ENCODE measurements at regions not wholly inside any gene's neighbourhood (a gene's known extent, or its start where the extent isn't known, plus 50 kb on each side); places are given as distances from the start of the nearest gene placed in this dataset.

DNA sequence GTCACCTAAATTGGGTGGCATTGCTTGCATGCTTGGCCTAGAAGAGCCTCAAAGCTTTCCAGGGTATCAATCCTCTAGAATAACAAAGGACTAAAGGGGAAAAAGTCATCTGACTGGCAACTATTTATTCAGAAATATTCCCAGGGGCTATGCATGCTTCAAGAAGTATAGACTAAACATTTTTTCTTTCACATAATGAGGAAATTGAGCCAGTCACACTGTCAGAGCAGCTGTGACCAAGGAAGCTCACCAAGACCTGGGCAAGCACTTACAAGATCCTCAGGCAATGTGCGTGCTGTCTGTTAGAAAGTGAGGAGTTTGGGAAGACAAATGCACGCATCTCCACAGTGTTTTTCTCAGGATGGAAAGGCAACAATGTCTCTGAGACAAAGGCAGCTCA, 747.2 kb downstream of the DIAPH3 start:
- no TSS peak for BruUV-seq (replicated peaks)
- no peak overlapping the region for H3K4me3 ChIP-seq (ENCODE audit: low read depth, low read length, poor library complexity, severe bottlenecking)
- H3K9me3 ChIP-seq (ENCODE audit: low read depth, low read length, poor library complexity, severe bottlenecking), result no peaks in the 10 kb centered on the region
- H3K4me1 ChIP-seq (ENCODE audit: insufficient read depth, low read length, poor library complexity, severe bottlenecking), result no peaks in the 10 kb centered on the region
- ChIA-PET CTCF (no interaction called here), POLR2A (ENCODE audit: low non-redundant PET) (no interaction called here)
- H3K27ac ChIP-seq (ENCODE audit: low read depth, low read length, poor library complexity, severe bottlenecking), result no peak overlapping the region
- TF ChIP-seq EZH2 (IDR thresholded peaks at IDR 0.05; ENCODE audit: borderline replicate concordance, low read depth, low read length, poor library complexity, severe bottlenecking), result no peak
- TF ChIP-seq, protein P1, sequence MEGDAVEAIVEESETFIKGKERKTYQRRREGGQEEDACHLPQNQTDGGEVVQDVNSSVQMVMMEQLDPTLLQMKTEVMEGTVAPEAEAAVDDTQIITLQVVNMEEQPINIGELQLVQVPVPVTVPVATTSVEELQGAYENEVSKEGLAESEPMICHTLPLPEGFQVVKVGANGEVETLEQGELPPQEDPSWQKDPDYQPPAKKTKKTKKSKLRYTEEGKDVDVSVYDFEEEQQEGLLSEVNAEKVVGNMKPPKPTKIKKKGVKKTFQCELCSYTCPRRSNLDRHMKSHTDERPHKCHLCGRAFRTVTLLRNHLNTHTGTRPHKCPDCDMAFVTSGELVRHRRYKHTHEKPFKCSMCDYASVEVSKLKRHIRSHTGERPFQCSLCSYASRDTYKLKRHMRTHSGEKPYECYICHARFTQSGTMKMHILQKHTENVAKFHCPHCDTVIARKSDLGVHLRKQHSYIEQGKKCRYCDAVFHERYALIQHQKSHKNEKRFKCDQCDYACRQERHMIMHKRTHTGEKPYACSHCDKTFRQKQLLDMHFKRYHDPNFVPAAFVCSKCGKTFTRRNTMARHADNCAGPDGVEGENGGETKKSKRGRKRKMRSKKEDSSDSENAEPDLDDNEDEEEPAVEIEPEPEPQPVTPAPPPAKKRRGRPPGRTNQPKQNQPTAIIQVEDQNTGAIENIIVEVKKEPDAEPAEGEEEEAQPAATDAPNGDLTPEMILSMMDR (conservative IDR thresholded peaks at IDR 0.05; ENCODE audit: low read depth, low read length), result no peak
- no peaks in the 10 kb centered on the region for H3K36me3 ChIP-seq (ENCODE audit: insufficient read depth, low read length, poor library complexity, severe bottlenecking)
- no peak for DNase-seq (ENCODE audit: low spot score)
- intact Hi-C loops (cut with micrococcal nuclease; ENCODE audit: unreplicated experiment), result no loop called here
- no peaks in the 10 kb centered on the region for H3K27me3 ChIP-seq (replicated peaks; ENCODE audit: insufficient read depth, low read depth, low read length, poor library complexity)

DNA sequence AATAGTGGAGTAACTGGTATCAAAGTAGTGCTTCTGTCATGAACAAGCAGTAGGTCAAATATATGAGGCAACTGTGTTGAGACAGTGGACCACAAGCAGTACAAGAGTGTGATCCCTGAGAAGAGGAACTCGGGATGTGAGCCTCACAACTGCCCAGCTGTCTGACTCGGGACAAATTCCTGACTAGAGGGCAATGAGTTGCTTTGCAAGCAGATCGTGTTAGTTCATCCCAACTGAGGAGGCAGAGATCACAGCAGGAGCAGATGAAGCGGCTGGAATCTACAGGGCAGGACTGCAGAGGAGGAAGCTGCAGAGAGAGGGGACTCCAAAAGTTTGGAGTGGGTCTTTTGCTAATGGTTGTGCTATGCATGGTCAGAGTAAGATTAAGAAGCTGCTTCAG, 741.1 kb downstream of the DIAPH3 start:
- ChIA-PET CTCF (no interaction called here), POLR2A (ENCODE audit: low non-redundant PET) (no interaction called here)
- no peaks in the 10 kb centered on the region for H3K4me1 ChIP-seq (ENCODE audit: insufficient read depth, low read length, poor library complexity, severe bottlenecking)
- no peak overlapping the region for H3K27ac ChIP-seq (ENCODE audit: low read depth, low read length, poor library complexity, severe bottlenecking)
- DNase-seq (ENCODE audit: low spot score), result no peak
- H3K4me3 ChIP-seq (ENCODE audit: low read depth, low read length, poor library complexity, severe bottlenecking), result no peak overlapping the region
- intact Hi-C loops (cut with micrococcal nuclease; ENCODE audit: unreplicated experiment), result no loop called here
- BruUV-seq (replicated peaks), result no TSS peak
- no peak for TF ChIP-seq EZH2 (IDR thresholded peaks at IDR 0.05; ENCODE audit: borderline replicate concordance, low read depth, low read length, poor library complexity, severe bottlenecking)
- TF ChIP-seq, protein P1 (conservative IDR thresholded peaks at IDR 0.05; ENCODE audit: low read depth, low read length), result no peak
- H3K36me3 ChIP-seq (ENCODE audit: insufficient read depth, low read length, poor library complexity, severe bottlenecking), result no peaks in the 10 kb centered on the region
- no peaks in the 10 kb centered on the region for H3K27me3 ChIP-seq (replicated peaks; ENCODE audit: insufficient read depth, low read depth, low read length, poor library complexity)
- H3K9me3 ChIP-seq (ENCODE audit: low read depth, low read length, poor library complexity, severe bottlenecking), result peaks cover 4% of the 10 kb centered on the region

DNA sequence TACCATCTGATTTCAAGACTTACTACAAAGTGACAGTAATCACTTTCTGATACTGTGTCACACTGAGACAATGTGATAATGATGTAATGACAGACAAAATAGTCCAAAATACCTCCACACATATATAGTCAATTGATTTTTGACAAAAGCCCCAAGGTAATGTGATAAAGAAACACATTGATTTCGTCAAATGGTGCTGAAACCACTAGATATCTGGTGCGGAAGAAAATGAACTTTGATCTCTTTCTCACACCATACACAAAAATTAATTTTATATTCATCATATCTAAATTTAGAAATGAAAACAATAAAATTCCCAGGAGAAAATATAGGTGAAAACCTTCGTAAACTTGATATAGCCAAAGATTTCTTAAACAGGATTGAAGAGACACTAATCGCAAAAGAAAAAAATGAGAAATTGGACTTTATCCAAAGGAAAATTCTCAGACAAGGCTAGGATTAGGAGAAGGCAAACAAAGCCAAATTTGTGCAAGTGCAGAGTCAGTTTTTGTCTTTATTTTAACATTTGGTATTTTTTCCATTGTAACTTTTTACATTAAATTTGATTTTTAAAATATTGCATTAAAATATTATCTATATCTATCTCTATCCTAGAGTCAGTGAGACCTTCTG, 739.9 kb downstream of the DIAPH3 start:
- intact Hi-C loops (cut with micrococcal nuclease; ENCODE audit: unreplicated experiment), result no loop called here
- CTCF ChIA-PET, result no interaction called here
- no peak overlapping the region for H3K4me3 ChIP-seq (ENCODE audit: low read depth, low read length, poor library complexity, severe bottlenecking)
- no TSS peak for BruUV-seq (replicated peaks)
- H3K36me3 ChIP-seq (ENCODE audit: insufficient read depth, low read length, poor library complexity, severe bottlenecking), result no peaks in the 10 kb centered on the region
- TF ChIP-seq EZH2 (IDR thresholded peaks at IDR 0.05; ENCODE audit: borderline replicate concordance, low read depth, low read length, poor library complexity, severe bottlenecking), result no peak
- TF ChIP-seq, protein P1 (conservative IDR thresholded peaks at IDR 0.05; ENCODE audit: low read depth, low read length), result no peak
- no peaks in the 10 kb centered on the region for H3K4me1 ChIP-seq (ENCODE audit: insufficient read depth, low read length, poor library complexity, severe bottlenecking)
- POLR2A ChIA-PET (ENCODE audit: low non-redundant PET), result no interaction called here
- peaks cover 4% of the 10 kb centered on the region for H3K9me3 ChIP-seq (ENCODE audit: low read depth, low read length, poor library complexity, severe bottlenecking)
- H3K27me3 ChIP-seq (replicated peaks; ENCODE audit: insufficient read depth, low read depth, low read length, poor library complexity), result no peaks in the 10 kb centered on the region
- H3K27ac ChIP-seq (ENCODE audit: low read depth, low read length, poor library complexity, severe bottlenecking), result no peak overlapping the region
- DNase-seq (ENCODE audit: low spot score), result no peak

Data from A673 (cell line).